Ovary (tissue), 3 donors: ENCODE measurements at regions not wholly inside any gene's neighbourhood (a gene's known extent, or its start where the extent isn't known, plus 50 kb on each side); places are given as distances from the start of the nearest gene placed in this dataset.

ENCODE experiments used
- CTCF ChIP-seq, 3 donors: fragments of 450-650 bp in 2 of 3; fragments of 200-600 bp in 1 of 3; IDR thresholded peaks; one replicate each; pipeline versions ENCODE4 v1.5.1 to v1.8.0; 2016 to 2022; ENCODE audit warnings: antibody characterized with exemption in 3 of 3, mild to moderate bottlenecking in 1 of 3
- EP300 ChIP-seq: sonication (generic); formaldehyde crosslinking; IDR thresholded peaks from one replicate; pipeline ENCODE4 v1.6.1; 2017; ENCODE audit warnings: antibody characterized with exemption
- POLR2A ChIP-seq: fragments of 450-650 bp; IDR thresholded peaks from one replicate; pipeline ENCODE4 v1.6.1; 2017; ENCODE audit warnings: antibody characterized with exemption, mild to moderate bottlenecking, moderate library complexity
- donor health status: DM: no; HTN: no; CAD: no.

GRCh38 chr11:32526760-32527159 is 56.9 kb upstream of the EIF3M start:
- TF ChIP-seq CTCF (IDR thresholded peaks at IDR 0.05) (no peak), EP300 (no peak), POLR2A (no peak)
